Right lobe of liver (tissue), 6 donors: ENCODE measurements at regions not wholly inside any gene's neighbourhood (a gene's known extent, or its start where the extent isn't known, plus 50 kb on each side); places are given as distances from the start of the nearest gene placed in this dataset.

Experiments
- ATAC-seq, 4 donors: fragments of 200-7000 bp; cut with Tn5 transposase; one replicate each; pipeline ENCODE4 v1.9.1; 2020; ENCODE audit warnings: mild to moderate bottlenecking in 4 of 4, moderate library complexity in 4 of 4
- DNase-seq, 3 donors: peaks; one replicate each; pipeline ENCODE4 v3.0.0-alpha.2; 2020
- H3K27ac ChIP-seq, 3 donors: fragments of 200-600 bp; one replicate each; pipeline ENCODE4 v1.8.0; 2022
- H3K27me3 ChIP-seq, 2 donors: fragments of 200-600 bp; one replicate each; pipeline ENCODE4 v1.8.0; 2022
- H3K36me3 ChIP-seq, 4 donors: fragments of 200-600 bp; sonication (generic) in 1 of 4; one replicate each; pipeline versions ENCODE4 v1.5.1 to v1.8.0; 2017 to 2022; ENCODE audit warnings: control low read depth in 1 of 4
- H3K4me1 ChIP-seq, 4 donors: fragments of 200-600 bp; sonication (generic) in 1 of 4; one replicate each; pipeline versions ENCODE4 v1.5.1 to v1.8.0; 2017 to 2022; ENCODE audit warnings: control low read depth in 1 of 4
- H3K4me3 ChIP-seq, 3 donors: fragments of 200-600 bp; one replicate each; pipeline ENCODE4 v1.8.0; 2022
- H3K9me3 ChIP-seq, 4 donors: fragments of 200-600 bp; sonication (generic) in 1 of 4; one replicate each; pipeline versions ENCODE4 v1.5.1 to v1.8.0; 2017 to 2022; ENCODE audit warnings: control low read depth in 1 of 4
- CTCF ChIP-seq, 4 donors: fragments of 200-600 bp in 3 of 4; fragments of 450-650 bp in 1 of 4; IDR thresholded peaks; one replicate each; pipeline versions ENCODE4 v1.5.1 to v1.8.0; 2016 to 2022; ENCODE audit warnings: antibody characterized with exemption in 4 of 4, mild to moderate bottlenecking in 2 of 4
- POLR2A ChIP-seq: fragments of 450-650 bp; IDR thresholded peaks from one replicate; pipeline ENCODE4 v1.6.1; 2017; ENCODE audit warnings: antibody characterized with exemption, mild to moderate bottlenecking
- WGBS: methylation state at CpG from one replicate; pipeline ENCODE4 v1.1.6; 2018; ENCODE audit warnings: low coverage, low lambda C conversion rate; ENCODE audit not compliant: insufficient coverage; ENCODE audit errors: missing lambda C conversion rate; 5-methylcytosine and 5-hydroxymethylcytosine counted together
- intact Hi-C, 2 donors: fragments of 100-400 bp; cut with DNase I; formaldehyde crosslinking; loops; one replicate each; pipeline versions ENCODE4 v1.11.2 to v1.14.1; 2022
- donor health status: DM: no; HTN: yes; CAD: no.
- donor health status: DM: no; HTN: no; CAD: no.
- donor health status: DM: no; HTN: no; CAD: no.
- donor health status: DM: no; HTN: yes; CAD: no.
- donor health status: DM: no; HTN: yes; CAD: no.

- no peak for TF ChIP-seq CTCF (IDR thresholded peaks at IDR 0.05)
- no peak for TF ChIP-seq POLR2A
- Histone ChIP-seq H3K4me1 (no peaks in the 10 kb centered on the region), H3K27me3 (no peaks in the 10 kb centered on the region), H3K36me3 (no peaks in the 10 kb centered on the region), H3K27ac (no peak overlapping the region), H3K4me3 (no peak overlapping the region), H3K9me3 (no peaks in the 10 kb centered on the region)
- intact Hi-C loops, result no loop called here
- WGBS, result 39% methylated on average over 6 of the region's 6 CpGs
- DNase-seq (no peak), ATAC-seq (no peak)
Measured at GRCh38 chr12:58270966-58271705, 329.8 kb downstream of the ATP23 start.

- intact Hi-C loops, result no loop called here
- no peaks in the 10 kb centered on the region for H3K27me3 ChIP-seq
- H3K4me1 ChIP-seq, result no peaks in the 10 kb centered on the region
- H3K36me3 ChIP-seq, result no peaks in the 10 kb centered on the region
- no peaks in the 10 kb centered on the region for H3K9me3 ChIP-seq
- TF ChIP-seq CTCF (IDR thresholded peaks at IDR 0.05) (no peak), POLR2A (no peak)
- DNase-seq (no peak), ATAC-seq (no peak)
- no peak overlapping the region for H3K27ac ChIP-seq
- no peak overlapping the region for H3K4me3 ChIP-seq
- WGBS, result 37% methylated on average over 3 of the region's 3 CpGs
Measured at GRCh38 chr12:58272461-58272860, 331.1 kb downstream of the ATP23 start.

GRCh38 chr12:58277231-58277630 is 335.9 kb downstream of the ATP23 start:
- Histone ChIP-seq H3K9me3 (no peaks in the 10 kb centered on the region), H3K27me3 (no peaks in the 10 kb centered on the region), H3K4me1 (no peaks in the 10 kb centered on the region), H3K27ac (no peak overlapping the region), H3K4me3 (no peak overlapping the region), H3K36me3 (no peaks in the 10 kb centered on the region)
- no peak for ATAC-seq
- 50% methylated on average over 1 of the region's 1 CpG for WGBS
- DNase-seq, result no peak
- intact Hi-C loops, result no loop called here
- TF ChIP-seq CTCF (IDR thresholded peaks at IDR 0.05) (no peak), POLR2A (no peak)

GRCh38 chr12:58283553-58283952 is 342.2 kb downstream of the ATP23 start:
- no peaks in the 10 kb centered on the region for H3K4me1 ChIP-seq
- ATAC-seq, result no peak
- H3K4me3 ChIP-seq, result no peak overlapping the region
- intact Hi-C loops, result no loop called here
- no peaks in the 10 kb centered on the region for H3K36me3 ChIP-seq
- WGBS, result 53% methylated on average over 1 of the region's 1 CpG
- no peaks in the 10 kb centered on the region for H3K9me3 ChIP-seq
- no peaks in the 10 kb centered on the region for H3K27me3 ChIP-seq
- no peak for DNase-seq
- no peak for TF ChIP-seq POLR2A
- no peak for TF ChIP-seq CTCF (IDR thresholded peaks at IDR 0.05)
- no peak overlapping the region for H3K27ac ChIP-seq

GRCh38 chr12:58285551-58285950 is 344.2 kb downstream of the ATP23 start:
- no peaks in the 10 kb centered on the region for H3K36me3 ChIP-seq
- H3K27ac ChIP-seq, result no peak overlapping the region
- TF ChIP-seq POLR2A (no peak), CTCF (IDR thresholded peaks at IDR 0.05) (no peak)
- no peaks in the 10 kb centered on the region for H3K4me1 ChIP-seq
- no peak for DNase-seq
- H3K4me3 ChIP-seq, result no peak overlapping the region
- 19% methylated on average over 5 of the region's 5 CpGs for WGBS
- H3K9me3 ChIP-seq, result no peaks in the 10 kb centered on the region
- intact Hi-C loops, result no loop called here
- no peaks in the 10 kb centered on the region for H3K27me3 ChIP-seq
- no peak for ATAC-seq
